HCT116 (cell line): ENCODE measurements at regions not wholly inside any gene's neighbourhood (a gene's known extent, or its start where the extent isn't known, plus 50 kb on each side); places are given as distances from the start of the nearest gene placed in this dataset.

Experiments used
- ATAC-seq: fragments of 200-7000 bp; cut with Tn5 transposase; 2 replicates; pipeline ENCODE4 v1.9.1; 2020; ENCODE audit warnings: mild to moderate bottlenecking, moderate library complexity
- BruUV-seq: library from RNA; stranded (reverse); fragments of 400-500 nt; replicated peaks from 2 replicates; lab custom pipeline; 2021; lab: Mats Ljungman, UMichigan
- CTCF ChIA-PET: fragments of 300-600 bp; sonication (Branson Sonifier 250); formaldehyde crosslinking; loops from one replicate; lab custom pipeline; 2021; ENCODE audit warnings: antibody characterized with exemption; lab: Charles Lee
- POLR2A ChIA-PET: fragments of 300-600, 350-600 bp; sonication (Branson Sonifier 250); formaldehyde crosslinking; loops from one replicate; lab custom pipeline; 2021; ENCODE audit warnings: antibody characterized with exemption; lab: Charles Lee
- RAD21 ChIA-PET, 2 experiments: fragments of 300-600 bp; sonication (Branson Sonifier 250); formaldehyde crosslinking; loops; one replicate each; lab custom pipeline; 2023; ENCODE audit warnings: low total read pairs in 2 of 2; ENCODE audit not compliant: uncharacterized antibody in 2 of 2, unreplicated experiment in 2 of 2, low non-redundant PET in 1 of 2; lab: Charles Lee
- DNase-seq: peaks from one replicate; pipeline ENCODE4 v3.0.0-alpha.2; 2010; ENCODE audit warnings: low read depth, low spot score
- H2AFZ ChIP-seq: fragments of 200-600 bp; shearing (Covaris generic), sonication (generic); 2 replicates; pipeline ENCODE4 v1.6.1; 2017; ENCODE audit warnings: low read depth, mixed run types, mixed read lengths, antibody characterized with exemption, low read length; ENCODE audit not compliant: poor library complexity, severe bottlenecking
- H3K27ac ChIP-seq: 2 replicates; pipeline ENCODE4 v1.5.1; 2012; ENCODE audit warnings: low read depth, low read length
- H3K27me3 ChIP-seq: fragments of 200-600 bp; sonication (generic); 2 replicates; pipeline ENCODE4 v1.6.1; 2016; ENCODE audit warnings: mixed run types, low read length, mixed read lengths; ENCODE audit not compliant: insufficient read depth
- H3K36me3 ChIP-seq, 2 experiments: fragments of 200-500 bp in 1 of 2; fragments of 200-600 bp in 1 of 2; sonication (Bioruptor generic) in 1 of 2; sonication (generic) in 1 of 2; 2 replicates each; pipeline versions ENCODE4 v1.5.1 to v1.6.1; 2014 to 2016; ENCODE audit warnings: low read length in 2 of 2, inconsistent platforms in 1 of 2, mixed read lengths in 1 of 2, mixed run types in 1 of 2; ENCODE audit not compliant: insufficient read depth in 2 of 2, control insufficient read depth in 1 of 2
- H3K4me1 ChIP-seq, 2 experiments: fragments of 200-600 bp in 1 of 2; sonication (generic) in 1 of 2; 2 replicates each; pipeline versions ENCODE4 v1.5.1 to v1.6.1; 2012 to 2017; ENCODE audit warnings: low read length in 2 of 2, inconsistent platforms in 1 of 2, mild to moderate bottlenecking in 1 of 2, mixed read lengths in 1 of 2, mixed run types in 1 of 2, moderate library complexity in 1 of 2; ENCODE audit not compliant: insufficient read depth in 2 of 2, control insufficient read depth in 1 of 2
- H3K4me2 ChIP-seq: fragments of 200-600 bp; sonication (generic); 2 replicates; pipeline ENCODE4 v1.6.1; 2017; ENCODE audit warnings: mixed run types, low read length, mixed read lengths
- H3K4me3 ChIP-seq, 2 experiments: fragments of 200-600 bp in 1 of 2; sonication (generic) in 1 of 2; replicated peaks in 1 of 2; 2 replicates each; pipeline ENCODE4 v1.5.1; 2011 to 2016; ENCODE audit warnings: low read length in 2 of 2, control low read depth in 1 of 2, low read depth in 1 of 2, mild to moderate bottlenecking in 1 of 2, mixed read lengths in 1 of 2, mixed run types in 1 of 2
- H3K79me2 ChIP-seq: fragments of 200-600 bp; sonication (generic); 2 replicates; pipeline ENCODE4 v1.6.1; 2017; ENCODE audit warnings: mild to moderate bottlenecking, mixed run types, low read length, moderate library complexity, mixed read lengths; ENCODE audit not compliant: insufficient read depth
- H3K9ac ChIP-seq: fragments of 200-600 bp; sonication (generic); 2 replicates; pipeline ENCODE4 v1.6.1; 2016; ENCODE audit warnings: low read length, mixed read lengths
- H3K9me2 ChIP-seq: fragments of 200-600 bp; sonication (generic), shearing (Covaris generic); 2 replicates; pipeline ENCODE4 v1.6.1; 2017; ENCODE audit warnings: mixed run types, mild to moderate bottlenecking, moderate library complexity; ENCODE audit not compliant: insufficient read depth
- H3K9me3 ChIP-seq, 2 experiments: fragments of 200-500 bp in 1 of 2; fragments of 200-600 bp in 1 of 2; sonication (Bioruptor generic) in 1 of 2; sonication (generic) in 1 of 2; 2 replicates each; pipeline ENCODE4 v1.6.1; 2014 to 2017; ENCODE audit warnings: low read length in 2 of 2, mixed read lengths in 2 of 2, inconsistent platforms in 1 of 2, low read depth in 1 of 2, mild to moderate bottlenecking in 1 of 2, mixed run types in 1 of 2, moderate library complexity in 1 of 2; ENCODE audit not compliant: control insufficient read depth in 1 of 2, insufficient read depth in 1 of 2
- H4K20me1 ChIP-seq: fragments of 200-600 bp; sonication (generic), shearing (Covaris generic); 2 replicates; pipeline ENCODE4 v1.6.1; 2017; ENCODE audit warnings: mixed run types, mild to moderate bottlenecking, moderate library complexity; ENCODE audit not compliant: insufficient read depth
- CEBPB ChIP-seq: IDR thresholded peaks from 2 replicates; pipeline ENCODE4 v1.6.1; 2012; ENCODE audit warnings: low read depth
- CTCF ChIP-seq, 3 experiments: fragments of 200-600 bp in 1 of 3; sonication (generic) in 1 of 3; IDR thresholded peaks in 2 of 3; conservative IDR thresholded peaks in 1 of 3; 2 replicates each; pipeline ENCODE4 v1.5.1; 2012 to 2017; ENCODE audit warnings: low read depth in 2 of 3, low read length in 2 of 3, antibody characterized with exemption in 1 of 3, borderline replicate concordance in 1 of 3, control low read depth in 1 of 3, mild to moderate bottlenecking in 1 of 3, mixed read lengths in 1 of 3, mixed run types in 1 of 3, moderate library complexity in 1 of 3; ENCODE audit not compliant: insufficient read depth in 1 of 3
- ELF1 ChIP-seq: IDR thresholded peaks from 2 replicates; pipeline ENCODE4 v1.6.1; 2012; ENCODE audit warnings: low read depth, borderline replicate concordance
- EZH2 ChIP-seq: fragments of 200-600 bp; sonication (generic); IDR thresholded peaks from 2 replicates; pipeline ENCODE4 v1.6.1; 2017; ENCODE audit warnings: antibody characterized with exemption, mixed run types
- FOSL1 ChIP-seq: IDR thresholded peaks from 2 replicates; pipeline ENCODE4 v1.6.1; 2012; ENCODE audit warnings: low read depth
- MAX ChIP-seq: IDR thresholded peaks from 2 replicates; pipeline ENCODE4 v1.6.1; 2012
- POLR2A ChIP-seq: IDR thresholded peaks from 2 replicates; pipeline ENCODE4 v1.7.0; 2011; ENCODE audit warnings: borderline replicate concordance; ENCODE audit not compliant: insufficient read depth, insufficient read length; ENCODE audit errors: extremely low read depth
- POLR2AphosphoS5 ChIP-seq: IDR thresholded peaks from 2 replicates; pipeline ENCODE4 v1.6.1; 2011; ENCODE audit warnings: mild to moderate bottlenecking, low read depth, low read length, moderate library complexity
- SIN3A ChIP-seq: IDR thresholded peaks from 2 replicates; pipeline ENCODE4 v1.6.1; 2012; ENCODE audit warnings: low read depth
- SP1 ChIP-seq: IDR thresholded peaks from 2 replicates; pipeline ENCODE4 v1.6.1; 2012; ENCODE audit warnings: low read depth
- YY1 ChIP-seq: IDR thresholded peaks from 2 replicates; pipeline ENCODE4 v1.6.1; 2011; ENCODE audit warnings: low read length, low read depth, moderate library complexity, mild to moderate bottlenecking; ENCODE audit not compliant: insufficient replicate concordance; ENCODE audit errors: extremely low read depth
- ZFX ChIP-seq: fragments of 450-650 bp; IDR thresholded peaks from 2 replicates; pipeline ENCODE4 v1.6.1; 2017
- ZNF274 ChIP-seq: fragments of 200-500 bp; sonication (Bioruptor generic); IDR thresholded peaks from 2 replicates; pipeline ENCODE4 v1.6.1; 2014; ENCODE audit warnings: mild to moderate bottlenecking, low read depth, low read length, inconsistent platforms
- intact Hi-C: fragments of 100-400 bp; cut with micrococcal nuclease; formaldehyde crosslinking; loops from 2 replicates; pipeline ENCODE4 v1.10.0; 2022

GRCh38 chr13:76533251-76533650, 353.0 kb downstream of the KCTD12 start:
- RAD21 ChIA-PET, result no interaction called here
- Histone ChIP-seq H3K4me3 (no peak overlapping the region), H3K4me1 (no peaks in the 10 kb centered on the region), H2AFZ (no peak overlapping the region), H3K9ac (no peak overlapping the region), H4K20me1 (no peaks in the 10 kb centered on the region)
- POLR2A ChIA-PET, result no interaction called here
- TF ChIP-seq EZH2 (no peak), YY1 (no peak), SP1 (no peak), POLR2AphosphoS5 (no peak), SIN3A (no peak), ZNF274 (no peak), ELF1 (no peak)
- TF ChIP-seq, all 23 proteins: peak for 0
- H3K79me2 ChIP-seq, result no peaks in the 10 kb centered on the region
- H3K9me2 ChIP-seq, result no peaks in the 10 kb centered on the region
- CTCF ChIA-PET, result no interaction called here
- ATAC-seq (no peak), DNase-seq (no peak)
- no peaks in the 10 kb centered on the region; a peak in 1 of 4 replicates for H3K9me3 ChIP-seq
- H3K27ac ChIP-seq, result no peak overlapping the region
- BruUV-seq, result no TSS peak
- H3K4me2 ChIP-seq, result no peak overlapping the region
- intact Hi-C loops, result no loop called here
- H3K27me3 ChIP-seq, result no peaks in the 10 kb centered on the region
- no peaks in the 10 kb centered on the region for H3K36me3 ChIP-seq

- Histone ChIP-seq H3K4me3 (no peak overlapping the region), H3K4me2 (no peak overlapping the region), H3K27me3 (no peaks in the 10 kb centered on the region), H3K9ac (no peak overlapping the region), H3K36me3 (no peaks in the 10 kb centered on the region), H3K4me1 (peaks cover 2 to 3% of the 10 kb centered on the region in 2 experiments; a peak in 1 of 4 replicates), H3K27ac (no peak overlapping the region), H3K9me3 (no peaks in the 10 kb centered on the region), H4K20me1 (no peaks in the 10 kb centered on the region), H3K9me2 (no peaks in the 10 kb centered on the region), H2AFZ (no peak overlapping the region), H3K79me2 (no peaks in the 10 kb centered on the region)
- CTCF ChIA-PET, result no interaction called here
- DNase-seq (no peak), ATAC-seq (no peak)
- POLR2A ChIA-PET, result no interaction called here
- BruUV-seq, result no TSS peak
- TF ChIP-seq MAX (no peak), CEBPB (no peak), POLR2A (no peak), ZNF274 (no peak), YY1 (no peak), ZFX (no peak), FOSL1 (no peak), EZH2 (no peak), CTCF (IDR thresholded peaks at IDR 0.05 in 2 of 3, conservative IDR thresholded peaks at IDR 0.05 in 1 of 3; ENCODE audit: borderline replicate concordance in 1 of 3, insufficient read depth in 1 of 3, low read depth in 2 of 3, low read length in 2 of 3) (no peak)
- RAD21 ChIA-PET, result no interaction called here
- intact Hi-C loops, result no loop called here
Measured at GRCh38 chr13:76527041-76527440, 359.2 kb downstream of the KCTD12 start.
